ENCODE measurements at regions not wholly inside any gene's neighbourhood (a gene's known extent, or its start where the extent isn't known, plus 50 kb on each side); places are given as distances from the start of the nearest gene placed in this dataset.

DNA sequence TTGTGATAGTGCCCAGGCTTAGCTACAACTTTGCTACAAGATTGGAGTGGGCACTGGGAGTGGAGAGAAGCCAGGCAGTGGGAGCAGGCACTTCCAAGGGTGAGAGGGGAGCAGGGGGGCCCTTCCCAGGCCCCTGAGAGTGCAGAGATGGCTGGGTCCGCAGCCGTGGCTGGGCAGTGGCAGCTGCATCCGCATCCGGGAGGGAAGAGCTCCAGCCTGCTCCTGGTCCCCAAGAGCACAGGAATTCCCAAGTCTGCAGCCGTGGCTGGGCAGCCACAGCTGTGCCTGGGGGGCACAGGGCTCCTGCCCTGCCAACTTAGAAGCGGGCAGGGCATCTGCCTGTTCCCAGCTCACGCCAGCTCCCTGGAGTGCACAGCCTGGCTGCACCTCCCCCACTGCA, 124.1 kb upstream of the POM121L12 start:
- TF ChIP-seq EZH2 (IDR thresholded peaks at IDR 0.05), result no peak
- TF ChIP-seq POLR2AphosphoS5 (IDR thresholded peaks at IDR 0.05; ENCODE audit: borderline replicate concordance, low read depth, low read length), result no peak
- TF ChIP-seq FOXP2 (optimal IDR thresholded peaks at IDR 0.05; ENCODE audit: control extremely low read depth, extremely low read length, insufficient read depth), result no peak
